ENCODE measurements at regions not wholly inside any gene's neighbourhood (a gene's known extent, or its start where the extent isn't known, plus 50 kb on each side); places are given as distances from the start of the nearest gene placed in this dataset.

- TF ChIP-seq, protein P1, sequence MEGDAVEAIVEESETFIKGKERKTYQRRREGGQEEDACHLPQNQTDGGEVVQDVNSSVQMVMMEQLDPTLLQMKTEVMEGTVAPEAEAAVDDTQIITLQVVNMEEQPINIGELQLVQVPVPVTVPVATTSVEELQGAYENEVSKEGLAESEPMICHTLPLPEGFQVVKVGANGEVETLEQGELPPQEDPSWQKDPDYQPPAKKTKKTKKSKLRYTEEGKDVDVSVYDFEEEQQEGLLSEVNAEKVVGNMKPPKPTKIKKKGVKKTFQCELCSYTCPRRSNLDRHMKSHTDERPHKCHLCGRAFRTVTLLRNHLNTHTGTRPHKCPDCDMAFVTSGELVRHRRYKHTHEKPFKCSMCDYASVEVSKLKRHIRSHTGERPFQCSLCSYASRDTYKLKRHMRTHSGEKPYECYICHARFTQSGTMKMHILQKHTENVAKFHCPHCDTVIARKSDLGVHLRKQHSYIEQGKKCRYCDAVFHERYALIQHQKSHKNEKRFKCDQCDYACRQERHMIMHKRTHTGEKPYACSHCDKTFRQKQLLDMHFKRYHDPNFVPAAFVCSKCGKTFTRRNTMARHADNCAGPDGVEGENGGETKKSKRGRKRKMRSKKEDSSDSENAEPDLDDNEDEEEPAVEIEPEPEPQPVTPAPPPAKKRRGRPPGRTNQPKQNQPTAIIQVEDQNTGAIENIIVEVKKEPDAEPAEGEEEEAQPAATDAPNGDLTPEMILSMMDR (IDR thresholded peaks at IDR 0.05; ENCODE audit: extremely low read depth in 1 of 2, insufficient read depth in 1 of 2, low read depth in 1 of 2, low read length in 2 of 2), result no peak
- TF ChIP-seq POLR2A (IDR thresholded peaks at IDR 0.05; ENCODE audit: low read depth, low read length) (no peak), POLR2AphosphoS5 (IDR thresholded peaks at IDR 0.05; ENCODE audit: insufficient read depth, low read depth, low read length) (no peak), GATA2 (IDR thresholded peaks at IDR 0.05; ENCODE audit: insufficient read depth, insufficient read length, low read depth, low read length) (no peak), EZH2 (IDR thresholded peaks at IDR 0.05; ENCODE audit: borderline replicate concordance, low read depth, low read length, severe bottlenecking) (no peak)
These were observed 68.0 kb upstream of the C1QTNF9B start for GRCh38 chr13:23965346-23965745.

Data from endothelial cell of umbilical vein (primary cell).